ENCODE measurements at regions not wholly inside any gene's neighbourhood (a gene's known extent, or its start where the extent isn't known, plus 50 kb on each side); places are given as distances from the start of the nearest gene placed in this dataset.

- H3K4me3 ChIP-seq: no peak overlapping the region
- peaks cover 0 to 4% (median 0%) of the 10 kb centered on the region in 12 donors for H3K4me1 ChIP-seq
- DNase-seq: no peak
- no peaks in the 10 kb centered on the region for H3K36me3 ChIP-seq
- no peaks in the 10 kb centered on the region for H3K27me3 ChIP-seq
- WGBS, 4 donors: 94 to 97% (median 95%) methylated on average over 6 of the region's 6 CpGs
- intact Hi-C loops (cut with DNase I): loop anchor here (2.0 to 10.0 kb wide), 7 partner anchors 131 to 629 kb away; no protein-coding TSS in a partner anchor
- ATAC-seq: no peak
- no peak overlapping the region for H3K27ac ChIP-seq
- no peaks in the 10 kb centered on the region for H3K9me3 ChIP-seq
- no peak for TF ChIP-seq CTCF (IDR thresholded peaks at IDR 0.05)
- TF ChIP-seq POLR2A (IDR thresholded peaks at IDR 0.05): no peak
Observed at GRCh38 chr9:7533376-7534090, 266.0 kb downstream of the DMAC1 start.

GRCh38 chr9:7523426-7524043, 276.0 kb downstream of the DMAC1 start:
- ATAC-seq (no peak), DNase-seq (no peak)
- Histone ChIP-seq H3K4me3 (no peak overlapping the region), H3K4me1 (peaks cover 0 to 5% (median 0%) of the 10 kb centered on the region in 12 donors), H3K27ac (no peak overlapping the region), H3K9me3 (no peaks in the 10 kb centered on the region), H3K36me3 (no peaks in the 10 kb centered on the region), H3K27me3 (no peaks in the 10 kb centered on the region)
- 62 to 72% (median 69%) methylated on average over 5 of the region's 5 CpGs for WGBS, 4 donors
- no peak for TF ChIP-seq CTCF (IDR thresholded peaks at IDR 0.05)
- TF ChIP-seq POLR2A (IDR thresholded peaks at IDR 0.05): no peak
- intact Hi-C loops (cut with DNase I): no loop called here

- intact Hi-C loops (cut with DNase I): no loop called here
- 56 to 64% (median 61%) methylated on average over 5 of the region's 5 CpGs for WGBS, 4 donors
- no peak for TF ChIP-seq CTCF (IDR thresholded peaks at IDR 0.05)
- TF ChIP-seq POLR2A (IDR thresholded peaks at IDR 0.05): no peak
Observed at GRCh38 chr9:7520396-7520795, 279.2 kb downstream of the DMAC1 start.

GRCh38 chr9:7516376-7516775, 283.2 kb downstream of the DMAC1 start:
- no peak overlapping the region for H3K4me3 ChIP-seq
- intact Hi-C loops (cut with DNase I): no loop called here
- ATAC-seq: no peak
- no peaks in the 10 kb centered on the region for H3K9me3 ChIP-seq
- no peak for DNase-seq
- no peaks in the 10 kb centered on the region for H3K36me3 ChIP-seq
- H3K4me1 ChIP-seq: no peaks in the 10 kb centered on the region
- no peak overlapping the region for H3K27ac ChIP-seq
- 63 to 82% (median 70%) methylated on average over 2 of the region's 2 CpGs for WGBS, 4 donors
- no peak for TF ChIP-seq CTCF (IDR thresholded peaks at IDR 0.05)
- no peak for TF ChIP-seq POLR2A (IDR thresholded peaks at IDR 0.05)
- no peaks in the 10 kb centered on the region for H3K27me3 ChIP-seq

More at GRCh38 chr9:7520396-7520795, 279.2 kb downstream of the DMAC1 start:
- Histone ChIP-seq H3K27ac (no peak overlapping the region), H3K4me1 (peaks cover 0 to 5% (median 0%) of the 10 kb centered on the region in 12 donors), H3K36me3 (no peaks in the 10 kb centered on the region), H3K27me3 (no peaks in the 10 kb centered on the region), H3K4me3 (no peak overlapping the region), H3K9me3 (no peaks in the 10 kb centered on the region)
- no peak for ATAC-seq
- DNase-seq: no peak

All from heart left ventricle (tissue), 16 donors.